Fibroblast of villous mesenchyme (primary cell): ENCODE measurements at regions not wholly inside any gene's neighbourhood (a gene's known extent, or its start where the extent isn't known, plus 50 kb on each side); places are given as distances from the start of the nearest gene placed in this dataset.

ENCODE experiments used
- DNase-seq: peaks from one replicate; pipeline ENCODE4 v3.0.0-alpha.2; 2010; ENCODE audit warnings: low read depth
- H3K4me3 ChIP-seq: 2 replicates; pipeline ENCODE4 v1.5.1; 2011; ENCODE audit warnings: low read depth, mild to moderate bottlenecking, low read length
- TF ChIP-seq, protein P1 (sequence below): IDR thresholded peaks from 2 replicates; pipeline ENCODE4 v1.5.1; 2012; ENCODE audit warnings: low read depth, mild to moderate bottlenecking, low read length; ENCODE audit not compliant: insufficient read depth

DNA sequence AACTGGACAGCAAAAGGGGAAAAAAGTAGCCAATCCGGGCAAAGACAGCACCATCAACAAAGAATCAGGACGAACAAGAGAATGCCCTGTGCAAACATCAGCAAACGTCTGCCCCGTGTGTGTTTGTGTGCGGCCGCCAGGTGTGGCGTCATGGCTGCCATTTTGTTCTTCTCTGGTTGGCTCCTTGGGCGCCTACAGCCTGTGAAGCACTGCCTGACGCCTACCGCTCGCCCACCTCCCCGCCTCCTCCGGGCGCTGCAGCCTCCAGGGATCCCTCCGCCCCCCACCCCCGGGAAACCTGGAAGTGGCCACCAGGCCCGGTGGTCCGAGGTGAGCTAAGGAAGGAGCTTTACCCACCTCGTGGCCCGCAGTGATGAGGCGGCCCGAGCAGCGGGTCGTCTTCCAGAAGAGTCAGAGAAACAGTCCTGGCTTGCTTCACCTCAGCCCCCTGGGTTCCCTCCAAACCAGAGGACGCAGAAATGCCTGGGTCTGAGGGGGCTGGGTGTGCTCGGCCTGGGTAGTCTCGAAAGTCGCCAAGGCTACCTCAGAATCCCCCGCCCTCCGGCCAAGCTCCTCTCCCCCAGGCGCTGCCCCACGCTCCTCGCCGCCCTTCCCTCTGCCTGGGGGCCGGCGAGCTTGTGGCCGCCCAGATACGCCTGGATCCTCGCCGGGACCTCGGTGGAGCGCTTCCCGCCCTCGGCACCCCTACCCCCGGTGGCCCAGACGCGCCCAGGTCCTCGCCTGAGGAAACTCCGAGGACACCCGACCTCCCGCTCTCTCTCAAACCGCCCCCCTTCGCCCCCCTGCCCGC is 61.8 kb upstream of the IL6 start:
- no peak for DNase-seq
- TF ChIP-seq, protein P1, sequence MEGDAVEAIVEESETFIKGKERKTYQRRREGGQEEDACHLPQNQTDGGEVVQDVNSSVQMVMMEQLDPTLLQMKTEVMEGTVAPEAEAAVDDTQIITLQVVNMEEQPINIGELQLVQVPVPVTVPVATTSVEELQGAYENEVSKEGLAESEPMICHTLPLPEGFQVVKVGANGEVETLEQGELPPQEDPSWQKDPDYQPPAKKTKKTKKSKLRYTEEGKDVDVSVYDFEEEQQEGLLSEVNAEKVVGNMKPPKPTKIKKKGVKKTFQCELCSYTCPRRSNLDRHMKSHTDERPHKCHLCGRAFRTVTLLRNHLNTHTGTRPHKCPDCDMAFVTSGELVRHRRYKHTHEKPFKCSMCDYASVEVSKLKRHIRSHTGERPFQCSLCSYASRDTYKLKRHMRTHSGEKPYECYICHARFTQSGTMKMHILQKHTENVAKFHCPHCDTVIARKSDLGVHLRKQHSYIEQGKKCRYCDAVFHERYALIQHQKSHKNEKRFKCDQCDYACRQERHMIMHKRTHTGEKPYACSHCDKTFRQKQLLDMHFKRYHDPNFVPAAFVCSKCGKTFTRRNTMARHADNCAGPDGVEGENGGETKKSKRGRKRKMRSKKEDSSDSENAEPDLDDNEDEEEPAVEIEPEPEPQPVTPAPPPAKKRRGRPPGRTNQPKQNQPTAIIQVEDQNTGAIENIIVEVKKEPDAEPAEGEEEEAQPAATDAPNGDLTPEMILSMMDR: no peak

DNA sequence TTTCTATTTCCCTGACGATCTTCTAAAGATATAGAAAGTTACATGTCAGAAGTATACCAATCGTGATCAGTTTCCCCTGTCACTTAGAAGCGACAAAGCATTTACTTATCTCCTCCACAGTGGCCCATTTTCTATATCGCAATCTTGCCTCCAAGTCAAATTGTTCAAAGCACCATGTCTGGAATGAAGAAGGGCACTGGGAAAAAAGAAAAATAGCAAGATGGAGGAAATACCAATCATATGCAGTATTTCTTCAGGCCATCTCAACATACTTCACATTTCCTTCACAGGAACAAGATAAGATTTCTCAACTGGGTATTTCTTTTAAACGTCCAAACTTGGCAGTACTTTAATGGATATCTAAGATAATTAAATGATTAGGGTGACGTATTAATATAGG is 63.3 kb upstream of the IL6 start:
- no peak overlapping the region for H3K4me3 ChIP-seq
- no peak for DNase-seq
- TF ChIP-seq, protein P1: no peak

More for the DNA sequence above, 61.8 kb upstream of the IL6 start:
- H3K4me3 ChIP-seq: no peak overlapping the region

DNA sequence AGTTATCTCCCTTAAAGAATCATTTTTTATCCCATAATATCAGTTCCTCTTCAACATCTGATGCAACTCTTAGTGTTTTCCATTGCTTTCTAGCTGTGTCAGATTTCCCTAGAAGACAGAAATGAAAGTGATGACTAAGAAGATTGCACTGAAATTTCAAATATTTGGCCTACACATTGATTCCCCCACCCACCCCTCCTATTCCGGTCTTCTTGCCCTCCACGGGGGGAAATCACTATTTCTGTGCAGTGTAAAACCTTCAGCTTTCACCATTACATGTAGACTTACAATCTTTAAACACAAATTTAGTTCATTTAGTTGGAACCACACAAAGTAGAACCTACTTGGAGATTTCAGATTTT is 63.7 kb upstream of the IL6 start:
- DNase-seq: peak; percentile 64
- TF ChIP-seq, protein P1: no peak
- no peak overlapping the region for H3K4me3 ChIP-seq

DNA sequence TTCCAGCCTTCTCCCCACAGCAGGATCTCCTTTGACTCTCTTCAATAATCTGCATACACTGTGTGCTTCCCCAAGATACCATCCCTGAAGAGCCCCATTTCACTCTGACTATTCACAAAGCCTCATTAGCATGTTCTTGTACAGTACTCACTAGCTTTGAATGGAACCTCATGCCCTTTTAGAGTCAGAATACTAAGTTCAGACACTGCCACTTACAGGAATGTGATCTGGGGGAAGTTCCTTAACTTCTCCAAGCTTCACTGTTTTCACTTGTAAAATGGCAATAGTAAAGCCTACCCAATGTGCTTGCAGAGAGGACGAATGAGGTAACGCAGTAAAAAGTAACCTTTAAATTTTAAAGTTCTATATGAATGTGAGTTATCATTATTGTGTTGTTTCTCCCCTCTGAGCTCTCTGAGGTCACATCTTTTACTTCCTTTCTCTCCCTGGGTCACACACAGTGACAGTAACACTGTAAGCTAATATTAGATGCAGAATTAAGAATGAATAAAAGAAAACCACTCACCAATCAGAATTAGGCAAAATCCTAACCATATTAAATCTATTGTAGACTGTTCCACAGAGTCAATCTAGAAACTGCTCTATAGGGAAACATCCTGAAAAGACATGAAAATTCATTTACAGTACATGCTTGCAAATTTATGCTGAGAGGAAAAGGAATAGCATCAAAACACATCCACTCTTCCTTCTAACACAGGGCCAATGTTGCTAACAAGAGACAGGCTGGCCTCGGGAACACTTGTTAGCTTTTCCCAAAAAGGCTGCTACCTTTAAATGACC is 64.2 kb upstream of the IL6 start:
- H3K4me3 ChIP-seq: no peak overlapping the region
- TF ChIP-seq, protein P1: no peak
- no peak for DNase-seq

DNA sequence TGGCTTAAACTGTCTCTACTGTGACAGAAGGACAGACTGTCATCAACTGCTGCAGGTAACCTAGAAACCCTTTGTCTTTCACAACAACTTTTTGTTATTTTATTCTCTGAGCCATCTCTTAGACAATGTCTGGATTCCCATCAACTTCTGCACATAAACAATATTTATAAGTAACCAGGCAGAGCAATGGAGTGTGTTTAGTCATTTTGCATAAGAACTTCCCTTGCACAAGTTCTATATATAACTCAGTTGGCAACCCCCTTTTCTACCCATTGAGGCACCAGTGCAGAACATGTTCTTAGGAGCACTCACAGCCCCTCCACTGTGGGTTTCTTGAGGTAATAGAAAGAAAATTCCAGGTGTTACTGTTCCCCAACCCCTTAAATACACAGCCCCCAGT is 65.0 kb upstream of the IL6 start:
- DNase-seq: no peak
- no peak overlapping the region for H3K4me3 ChIP-seq
- TF ChIP-seq, protein P1: no peak

DNA sequence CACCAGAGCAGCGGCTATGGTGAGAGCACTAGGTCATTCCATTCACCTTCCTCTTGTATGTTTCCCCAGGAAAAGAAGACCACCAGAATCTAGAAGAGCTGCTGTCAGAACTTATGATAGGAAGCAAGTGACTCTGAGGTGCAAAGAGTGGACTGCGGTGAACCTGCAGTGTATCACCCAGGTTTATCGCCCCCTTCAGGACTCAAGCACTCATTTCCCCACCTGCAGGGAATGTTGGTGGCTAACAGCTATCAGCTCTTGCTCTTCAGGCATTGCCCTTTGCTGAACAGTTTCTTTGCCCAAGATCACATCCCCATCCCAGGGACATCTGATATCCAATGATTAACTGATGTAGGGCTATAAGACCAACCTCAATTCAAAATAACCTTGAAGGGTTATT is 66.3 kb upstream of the IL6 start:
- DNase-seq: no peak
- TF ChIP-seq, protein P1: peak; percentile 12
- H3K4me3 ChIP-seq: no peak overlapping the region
